ENCODE measurements at regions not wholly inside any gene's neighbourhood (a gene's known extent, or its start where the extent isn't known, plus 50 kb on each side); places are given as distances from the start of the nearest gene placed in this dataset.

DNA sequence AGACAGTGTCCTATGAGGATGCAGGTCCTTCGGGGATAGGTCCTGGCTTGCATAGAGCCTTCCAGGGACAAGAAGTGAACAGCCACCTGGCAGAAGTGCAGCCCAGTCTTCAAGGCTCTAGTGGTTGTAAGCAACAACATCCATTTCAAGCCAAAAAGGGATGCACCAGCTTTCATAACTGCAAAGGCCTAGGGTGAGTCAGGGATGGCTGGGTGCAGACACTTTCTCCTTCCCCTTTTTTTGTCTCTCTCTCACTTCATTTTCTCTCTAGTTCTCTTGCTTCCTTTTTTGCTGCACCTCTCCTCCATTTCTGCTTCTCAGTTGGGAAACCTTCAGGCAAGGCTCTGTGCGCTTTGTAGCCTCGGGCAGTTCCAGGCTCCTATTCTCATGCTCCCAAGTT lies 196.2 kb upstream of the ZNF536 start:
- TF ChIP-seq, protein P1, sequence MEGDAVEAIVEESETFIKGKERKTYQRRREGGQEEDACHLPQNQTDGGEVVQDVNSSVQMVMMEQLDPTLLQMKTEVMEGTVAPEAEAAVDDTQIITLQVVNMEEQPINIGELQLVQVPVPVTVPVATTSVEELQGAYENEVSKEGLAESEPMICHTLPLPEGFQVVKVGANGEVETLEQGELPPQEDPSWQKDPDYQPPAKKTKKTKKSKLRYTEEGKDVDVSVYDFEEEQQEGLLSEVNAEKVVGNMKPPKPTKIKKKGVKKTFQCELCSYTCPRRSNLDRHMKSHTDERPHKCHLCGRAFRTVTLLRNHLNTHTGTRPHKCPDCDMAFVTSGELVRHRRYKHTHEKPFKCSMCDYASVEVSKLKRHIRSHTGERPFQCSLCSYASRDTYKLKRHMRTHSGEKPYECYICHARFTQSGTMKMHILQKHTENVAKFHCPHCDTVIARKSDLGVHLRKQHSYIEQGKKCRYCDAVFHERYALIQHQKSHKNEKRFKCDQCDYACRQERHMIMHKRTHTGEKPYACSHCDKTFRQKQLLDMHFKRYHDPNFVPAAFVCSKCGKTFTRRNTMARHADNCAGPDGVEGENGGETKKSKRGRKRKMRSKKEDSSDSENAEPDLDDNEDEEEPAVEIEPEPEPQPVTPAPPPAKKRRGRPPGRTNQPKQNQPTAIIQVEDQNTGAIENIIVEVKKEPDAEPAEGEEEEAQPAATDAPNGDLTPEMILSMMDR (IDR thresholded peaks at IDR 0.05): no peak
- intact Hi-C loops (cut with micrococcal nuclease): no loop called here
- WGBS (ENCODE audit: insufficient coverage): 94% methylated on average over 3 of the region's 3 CpGs
- peaks cover 5 to 12% of the 10 kb centered on the region in 2 donors for H3K27me3 Mint-ChIP-seq (ENCODE audit: low read depth in 2 of 2)
- ATAC-seq: no peak
- no peaks in the 10 kb centered on the region for H3K9me3 ChIP-seq (ENCODE audit: control insufficient read depth, insufficient read depth, low read length)
- no peak overlapping the region for H3K4me3 ChIP-seq (ENCODE audit: low read length)
- no peaks in the 10 kb centered on the region for H3K4me1 ChIP-seq (ENCODE audit: control insufficient read depth, insufficient read depth, low read length)
- peaks cover 6% of the 10 kb centered on the region for H3K36me3 Mint-ChIP-seq
- H3K27ac Mint-ChIP-seq: no peak overlapping the region
- H3K27me3 ChIP-seq (ENCODE audit: control insufficient read depth, insufficient read depth, low read length): no peaks in the 10 kb centered on the region
- no peaks in the 10 kb centered on the region for H3K4me1 Mint-ChIP-seq
- H3K4me3 Mint-ChIP-seq: no peak overlapping the region
- peaks cover 3 to 8% of the 10 kb centered on the region in 2 donors for H3K9me3 Mint-ChIP-seq
- H3K36me3 ChIP-seq (ENCODE audit: control insufficient read depth, insufficient read depth, low read length): no peaks in the 10 kb centered on the region
- DNase-seq: no peak
- H3K27ac ChIP-seq (ENCODE audit: low read length): no peak overlapping the region

DNA sequence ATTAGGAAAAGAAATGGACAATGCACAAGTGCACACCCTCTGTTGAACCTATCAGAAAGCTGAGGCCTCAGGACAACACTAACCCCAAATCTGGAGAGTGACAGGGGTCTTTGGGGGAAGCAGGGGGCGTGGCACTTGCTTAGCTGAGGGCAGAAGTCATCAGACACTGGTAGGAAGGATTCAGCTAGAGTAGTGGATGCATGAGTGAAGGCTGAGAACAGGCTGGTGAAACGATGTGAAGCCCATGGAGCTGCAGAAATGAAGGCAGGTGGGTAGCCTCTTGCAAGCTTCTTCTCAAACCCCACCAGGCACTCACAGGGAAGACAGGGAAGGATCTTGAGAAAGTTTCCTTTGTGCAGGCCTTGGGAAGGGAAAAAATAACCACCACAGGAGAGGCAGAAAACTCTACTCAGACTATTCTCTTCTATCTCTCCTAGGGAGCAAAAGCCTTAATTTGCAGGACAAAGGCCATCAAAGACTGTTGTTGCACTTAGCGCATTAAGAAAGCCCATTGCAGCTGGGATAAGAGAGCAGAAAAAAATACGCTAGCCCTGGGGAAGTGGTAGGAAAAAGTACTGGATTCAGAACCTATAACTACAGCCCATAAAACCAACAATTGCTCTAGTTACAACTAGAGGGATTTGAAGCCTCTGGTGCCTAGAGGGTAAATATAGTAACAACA lies 193.3 kb upstream of the ZNF536 start:
- Mint-ChIP-seq H3K4me3 (no peak overlapping the region), H3K36me3 (peaks cover 9% of the 10 kb centered on the region), H3K27ac (no peak overlapping the region), H3K27me3 (ENCODE audit: low read depth in 2 of 2) (peaks cover 5 to 12% of the 10 kb centered on the region in 2 donors), H3K9me3 (peaks cover 8 to 13% of the 10 kb centered on the region in 2 donors), H3K4me1 (no peaks in the 10 kb centered on the region)
- intact Hi-C loops (cut with micrococcal nuclease): no loop called here
- H3K27me3 ChIP-seq (ENCODE audit: control insufficient read depth, insufficient read depth, low read length): no peaks in the 10 kb centered on the region
- no peak overlapping the region for H3K27ac ChIP-seq (ENCODE audit: low read length)
- no peaks in the 10 kb centered on the region for H3K4me1 ChIP-seq (ENCODE audit: control insufficient read depth, insufficient read depth, low read length)
- no peaks in the 10 kb centered on the region for H3K9me3 ChIP-seq (ENCODE audit: control insufficient read depth, insufficient read depth, low read length)
- no peak overlapping the region for H3K4me3 ChIP-seq (ENCODE audit: low read length)
- TF ChIP-seq, protein P1 (IDR thresholded peaks at IDR 0.05): no peak
- WGBS (ENCODE audit: insufficient coverage): 59% methylated on average over 3 of the region's 4 CpGs
- DNase-seq (no peak), ATAC-seq (no peak)
- H3K36me3 ChIP-seq (ENCODE audit: control insufficient read depth, insufficient read depth, low read length): no peaks in the 10 kb centered on the region

- TF ChIP-seq, protein P1 (IDR thresholded peaks at IDR 0.05): no peak
- no peak for DNase-seq
- no peaks in the 10 kb centered on the region for H3K36me3 ChIP-seq (ENCODE audit: control insufficient read depth, insufficient read depth, low read length)
- H3K9me3 Mint-ChIP-seq: peaks cover 12 to 18% of the 10 kb centered on the region in 2 donors
- no peaks in the 10 kb centered on the region for H3K27me3 ChIP-seq (ENCODE audit: control insufficient read depth, insufficient read depth, low read length)
- no peaks in the 10 kb centered on the region for H3K4me1 ChIP-seq (ENCODE audit: control insufficient read depth, insufficient read depth, low read length)
- H3K27me3 Mint-ChIP-seq (ENCODE audit: low read depth in 2 of 2): peaks cover 5 to 12% of the 10 kb centered on the region in 2 donors
- H3K4me1 Mint-ChIP-seq: no peaks in the 10 kb centered on the region
- no CpG with 5 or more reads among the region's 1 CpG for WGBS (ENCODE audit: insufficient coverage)
- no peak overlapping the region for H3K27ac ChIP-seq (ENCODE audit: low read length)
- no peaks in the 10 kb centered on the region for H3K9me3 ChIP-seq (ENCODE audit: control insufficient read depth, insufficient read depth, low read length)
- no peak overlapping the region for H3K4me3 ChIP-seq (ENCODE audit: low read length)
- intact Hi-C loops (cut with micrococcal nuclease): no loop called here
- no peak overlapping the region for H3K27ac Mint-ChIP-seq
- peaks cover 16% of the 10 kb centered on the region for H3K36me3 Mint-ChIP-seq
- no peak overlapping the region for H3K4me3 Mint-ChIP-seq
- no peak for ATAC-seq
Measured at GRCh38 chr19:30180691-30181090, 191.5 kb upstream of the ZNF536 start.
